ENCODE measurements at regions not wholly inside any gene's neighbourhood (a gene's known extent, or its start where the extent isn't known, plus 50 kb on each side); places are given as distances from the start of the nearest gene placed in this dataset.
"Not testable (repeated sequence)": the region's sequence is repeated elsewhere in the genome, so short reads cannot be mapped to it uniquely, and the experiment has no call there.

DNA sequence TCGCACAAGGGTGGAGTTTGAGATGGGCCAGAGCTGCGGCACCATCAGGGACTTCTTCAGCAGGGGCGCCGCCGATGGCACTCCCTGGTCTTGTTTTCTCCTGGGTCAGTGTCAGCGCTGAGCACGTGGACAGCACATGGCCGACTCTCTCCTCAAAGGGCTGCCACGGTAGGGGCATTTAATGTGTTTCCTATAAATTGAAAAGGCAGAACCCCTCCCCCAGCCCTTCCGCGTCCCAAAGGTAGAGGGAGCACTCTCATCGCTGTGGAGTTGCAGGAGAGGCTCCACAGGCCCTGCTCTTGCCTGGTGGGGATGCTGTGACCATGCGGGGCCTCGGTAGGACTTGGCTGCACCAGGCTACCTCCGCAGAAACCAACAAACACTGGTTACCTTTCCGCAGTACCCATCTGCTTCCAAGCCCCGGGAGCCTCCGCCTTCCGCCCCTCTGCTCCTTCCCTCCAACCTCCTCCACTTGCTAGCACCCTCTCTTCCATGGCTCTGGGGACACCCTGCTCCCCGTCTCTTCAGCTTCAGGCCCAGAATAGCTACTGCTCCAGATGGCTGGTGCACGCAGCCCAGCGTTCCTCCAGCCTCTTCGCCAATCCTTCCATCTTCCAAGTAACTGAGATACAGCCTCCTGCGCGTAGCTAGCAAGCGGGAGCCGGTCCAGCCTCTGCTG, 166.3 kb upstream of the ADCY1 start:
- DNase-seq (ENCODE audit: low spot score) = no peak

DNA sequence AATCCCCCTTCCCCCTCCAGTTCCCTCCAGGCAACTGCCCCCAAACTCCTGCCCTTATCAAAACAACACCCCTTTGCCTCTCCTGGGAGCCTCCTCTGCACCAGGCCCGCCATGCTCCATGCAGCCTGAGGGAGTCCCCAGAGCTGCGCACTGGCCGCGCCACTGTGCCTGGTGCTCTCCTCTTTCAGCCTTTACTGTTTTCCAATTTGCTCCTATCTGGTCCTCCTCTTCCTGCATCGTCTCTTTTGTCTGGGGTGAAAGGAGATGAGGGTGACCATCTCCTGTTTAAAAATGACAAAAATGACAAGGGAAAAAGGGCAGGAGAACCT, 165.8 kb upstream of the ADCY1 start:
- DNase-seq (ENCODE audit: low spot score) = no peak

DNA sequence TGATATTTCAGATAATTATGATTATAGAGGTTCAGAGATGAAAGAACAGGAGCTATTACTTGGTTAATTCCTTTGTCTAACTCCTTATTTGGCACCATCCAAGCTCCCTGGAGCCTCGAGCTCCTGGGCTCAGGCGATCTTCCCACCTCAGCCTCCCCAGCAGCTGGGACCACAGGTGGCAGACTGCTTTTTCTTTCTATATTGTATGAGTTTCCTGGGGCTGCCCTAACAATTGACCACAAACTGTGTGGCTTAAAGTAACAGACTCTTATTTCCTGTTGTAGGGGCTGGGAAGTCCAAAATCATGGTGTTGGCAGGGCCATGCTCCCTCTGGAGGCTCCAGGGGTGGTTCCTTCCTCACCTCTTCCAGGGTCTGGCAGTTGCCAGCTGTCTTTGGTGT, 163.3 kb upstream of the ADCY1 start:
- DNase-seq (ENCODE audit: low spot score) = no peak

DNA sequence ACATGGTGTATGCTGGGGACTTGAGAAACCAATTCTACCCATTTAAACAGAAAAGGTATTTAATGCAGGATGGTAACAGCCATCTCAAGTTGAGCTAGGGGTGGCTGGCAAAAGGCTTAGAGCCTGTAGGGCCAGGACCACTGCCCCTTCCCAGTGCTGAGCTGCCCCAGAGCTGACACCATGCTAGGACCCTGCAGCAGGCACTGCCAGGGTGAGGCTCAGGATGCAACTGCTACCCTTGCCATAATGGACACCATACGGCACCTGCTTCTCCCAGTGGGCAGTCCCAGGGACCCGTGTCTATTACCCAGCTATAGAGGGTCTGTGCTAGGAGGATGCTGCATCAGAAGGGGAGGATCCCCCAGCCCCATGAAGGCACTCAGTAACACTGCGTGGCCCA, 160.7 kb upstream of the ADCY1 start:
- no peak for DNase-seq (ENCODE audit: low spot score)

DNA sequence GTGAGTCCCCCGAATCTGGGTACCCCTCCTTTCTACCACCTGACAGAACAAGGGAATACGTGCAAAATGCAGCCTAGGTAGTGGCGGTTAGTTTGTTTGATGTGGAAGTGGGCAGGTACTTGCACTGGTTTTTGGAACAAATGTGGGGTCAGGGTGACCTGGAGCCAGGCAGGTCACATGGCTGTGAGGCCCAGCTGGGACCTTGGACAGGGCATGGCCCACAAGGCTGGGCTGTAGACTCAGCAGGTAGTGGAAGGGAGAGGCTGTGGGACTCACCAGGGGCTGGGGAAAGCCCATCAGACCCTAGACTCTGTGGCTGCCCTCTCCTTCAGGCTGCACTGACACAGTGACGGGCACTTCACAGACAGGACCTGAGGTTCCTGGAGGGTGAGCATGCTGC, 159.9 kb upstream of the ADCY1 start:
- no peak for DNase-seq (ENCODE audit: low spot score)

DNA sequence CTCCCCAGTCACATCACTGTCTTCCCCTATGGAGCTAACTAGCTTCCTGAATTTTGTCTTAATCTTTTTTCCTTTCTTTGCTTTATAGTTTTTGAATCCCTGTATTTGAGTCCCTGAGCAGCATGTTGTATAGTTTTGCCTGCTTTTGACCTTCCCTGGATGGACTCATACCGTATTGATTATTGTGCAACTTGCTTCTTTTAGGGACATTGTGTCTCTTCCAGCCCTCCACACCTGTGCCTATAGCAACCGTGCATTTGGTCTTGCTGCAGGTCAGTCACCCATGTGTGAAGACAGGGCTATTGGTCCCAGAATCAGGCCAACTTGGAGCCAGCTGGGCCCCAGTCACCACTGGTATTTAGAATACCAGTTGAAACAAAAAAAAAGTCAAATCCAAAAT, 158.9 kb upstream of the ADCY1 start:
- no peak for DNase-seq (ENCODE audit: low spot score)

DNA sequence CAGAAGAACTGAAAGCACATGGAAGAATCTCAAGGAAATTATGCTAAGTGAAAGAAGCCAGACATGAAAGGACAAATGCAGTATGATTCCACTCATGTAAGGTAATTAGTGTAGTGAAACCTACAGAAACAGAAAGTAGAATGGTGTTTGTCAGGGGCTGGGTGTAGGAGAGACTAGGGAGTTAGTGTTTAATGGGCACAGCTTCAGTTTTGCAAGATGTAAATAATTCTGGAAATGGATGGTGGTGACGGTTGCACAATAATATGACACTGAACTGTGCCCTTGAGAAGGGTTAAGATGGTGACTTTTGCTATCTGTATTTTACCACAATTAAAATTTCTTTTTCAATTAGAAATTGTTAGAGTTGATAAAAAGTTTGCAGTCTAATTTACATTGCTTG, 157.3 kb upstream of the ADCY1 start:
- DNase-seq (ENCODE audit: low spot score) = no peak

DNA sequence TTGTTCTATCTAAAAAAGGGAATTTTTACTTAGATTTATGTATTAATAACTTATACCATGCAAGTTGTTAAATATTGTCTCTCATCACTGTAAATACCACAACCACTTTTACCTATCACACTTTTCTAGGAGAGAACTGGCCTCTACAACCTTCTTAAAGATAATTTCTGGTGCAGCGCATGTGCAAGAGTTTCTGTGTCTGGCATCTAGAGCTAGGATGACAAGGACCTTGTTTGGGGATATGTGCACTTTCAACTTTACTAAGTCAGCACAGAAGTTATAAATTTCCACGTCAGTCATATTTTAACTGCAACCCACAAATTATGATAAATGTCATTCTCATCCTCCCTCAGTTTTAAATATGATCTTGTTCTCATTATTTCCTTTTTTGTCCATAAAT, 156.9 kb upstream of the ADCY1 start:
- DNase-seq (ENCODE audit: low spot score) = no peak

DNA sequence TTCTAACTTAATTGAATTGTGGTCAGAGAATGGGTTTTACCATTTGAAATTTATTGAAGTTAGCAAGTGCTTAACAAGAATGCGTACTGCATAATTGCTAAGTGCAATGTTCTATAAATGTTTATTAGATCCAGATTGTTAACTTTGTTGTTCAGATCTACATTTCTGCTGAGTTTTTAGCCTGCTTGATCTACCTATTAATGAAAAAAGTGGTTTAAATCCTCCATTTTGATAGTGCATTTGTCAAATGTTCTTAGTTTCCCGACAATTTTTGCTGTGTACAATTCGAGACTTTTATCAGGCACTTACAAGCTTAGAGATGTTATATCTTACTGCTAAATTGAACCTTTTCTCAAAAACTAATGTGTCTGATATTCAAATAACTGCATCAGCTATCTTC, 156.4 kb upstream of the ADCY1 start:
- no peak for DNase-seq (ENCODE audit: low spot score)

DNA sequence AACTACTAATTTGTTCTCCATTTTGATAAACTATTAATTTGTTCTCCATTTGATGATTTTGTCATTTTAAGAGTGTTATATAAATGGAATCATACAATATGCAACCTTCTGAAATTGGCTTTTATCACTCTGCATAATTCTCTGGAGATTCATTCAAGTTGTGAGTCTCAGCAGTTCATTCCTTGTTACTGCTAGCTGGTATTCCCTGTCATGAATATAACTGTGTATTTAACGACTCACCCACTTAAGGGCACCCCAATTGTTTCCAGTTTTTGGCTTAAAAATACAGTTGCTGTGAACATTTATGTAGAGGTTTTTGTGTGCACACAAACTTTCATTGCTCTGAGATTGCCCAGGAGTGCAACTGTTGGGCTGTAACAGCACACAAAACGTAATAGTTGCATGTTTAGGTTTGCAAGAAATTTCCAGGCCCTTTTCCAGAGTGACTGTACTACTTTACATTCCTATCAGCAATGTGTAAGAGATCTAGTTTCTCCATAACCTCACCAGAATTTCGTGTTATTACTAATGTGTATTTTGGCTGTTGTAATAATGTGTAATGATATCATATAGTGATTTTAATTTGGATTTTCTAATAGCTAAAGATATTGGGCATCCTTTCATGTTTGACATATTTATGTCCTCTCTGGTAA, 153.2 kb upstream of the ADCY1 start:
- DNase-seq (ENCODE audit: low spot score) = no peak

DNA sequence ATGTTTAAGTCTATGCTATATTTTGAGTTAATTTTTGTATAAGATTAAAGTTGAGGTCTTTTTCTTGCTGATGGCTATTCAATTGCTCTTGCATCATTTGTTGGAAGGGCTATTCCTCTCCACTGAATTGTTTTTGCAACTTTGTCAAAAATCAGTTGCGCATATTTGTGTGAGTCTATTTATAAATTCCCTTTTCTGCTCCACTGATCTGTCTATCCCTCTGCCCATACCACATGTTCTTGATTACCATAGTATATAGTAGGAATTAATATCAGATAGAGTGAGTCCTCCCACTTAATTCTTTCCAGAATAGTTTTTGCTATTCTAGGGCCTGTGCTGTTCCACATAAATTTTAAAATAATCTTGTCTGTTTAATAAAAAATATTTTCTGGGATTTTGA, 152.4 kb upstream of the ADCY1 start:
- DNase-seq (ENCODE audit: low spot score) = no peak

DNA sequence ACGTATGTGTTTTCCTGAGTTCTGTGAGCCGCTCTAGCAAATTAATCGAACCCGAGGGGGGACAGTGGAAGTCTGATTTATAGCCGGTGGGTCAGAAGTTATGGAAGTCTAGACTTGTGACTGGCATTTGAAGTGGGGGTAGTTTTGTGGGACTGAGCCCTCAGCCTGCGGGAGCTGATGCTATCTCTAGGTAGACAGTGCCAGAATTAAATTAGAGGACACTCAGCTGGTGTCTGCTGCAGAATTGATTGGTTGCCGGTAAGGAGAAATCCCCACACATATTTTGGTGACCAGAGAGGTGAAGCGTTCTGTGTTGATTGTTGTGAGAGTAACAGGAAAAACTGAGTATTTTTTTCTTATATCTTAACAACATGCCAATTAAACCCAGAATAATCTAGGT, 143.8 kb upstream of the ADCY1 start:
- no peak for DNase-seq (ENCODE audit: low spot score)

DNA sequence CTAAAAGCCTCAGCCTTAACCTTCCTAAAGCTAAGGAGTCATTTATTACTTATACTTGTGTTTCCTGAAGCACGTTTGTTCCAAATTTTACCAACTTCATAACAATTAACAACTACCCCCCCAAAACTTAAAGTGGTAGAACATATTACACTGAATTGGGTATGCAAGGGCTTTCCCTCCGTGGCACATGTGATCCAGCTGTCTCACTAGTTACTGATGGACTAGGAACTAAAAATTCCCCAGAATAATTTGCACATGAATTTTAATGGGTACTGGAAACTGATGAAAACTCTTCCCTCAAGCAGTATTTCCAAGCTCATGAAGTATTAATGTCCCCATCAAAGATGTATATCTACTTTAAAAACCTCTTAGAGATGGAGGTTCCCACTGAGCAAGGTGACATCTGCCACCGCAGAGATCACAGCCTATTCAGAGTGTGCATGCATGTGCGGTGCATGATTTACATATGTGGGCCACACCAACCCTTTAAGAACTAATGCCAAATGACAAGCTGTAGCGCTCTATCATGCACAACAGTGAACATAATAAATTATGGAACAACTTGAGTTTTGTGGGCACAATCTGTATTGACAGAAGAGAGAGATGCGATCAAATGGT, 139.9 kb upstream of the ADCY1 start:
- DNase-seq (ENCODE audit: low spot score) = no peak

DNA sequence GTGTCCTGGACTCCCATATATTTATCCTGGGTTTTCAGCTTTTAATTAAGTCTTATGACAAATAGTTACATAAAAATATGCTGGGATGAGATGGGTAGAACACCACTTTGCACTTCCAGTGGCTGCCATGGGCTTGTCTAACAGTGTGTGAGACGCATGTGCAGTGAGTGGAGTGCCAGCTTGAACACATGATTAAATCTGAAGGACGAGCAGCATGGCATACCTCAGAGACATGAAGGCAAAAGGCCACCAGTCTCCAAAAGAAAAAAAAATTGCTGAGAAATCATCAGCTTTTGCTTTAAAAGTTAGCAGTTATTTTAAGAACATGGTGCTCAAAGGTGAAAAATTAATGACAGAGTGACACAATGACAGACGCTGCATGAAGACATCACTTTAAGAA, 139.0 kb upstream of the ADCY1 start:
- DNase-seq (ENCODE audit: low spot score) = no peak

DNA sequence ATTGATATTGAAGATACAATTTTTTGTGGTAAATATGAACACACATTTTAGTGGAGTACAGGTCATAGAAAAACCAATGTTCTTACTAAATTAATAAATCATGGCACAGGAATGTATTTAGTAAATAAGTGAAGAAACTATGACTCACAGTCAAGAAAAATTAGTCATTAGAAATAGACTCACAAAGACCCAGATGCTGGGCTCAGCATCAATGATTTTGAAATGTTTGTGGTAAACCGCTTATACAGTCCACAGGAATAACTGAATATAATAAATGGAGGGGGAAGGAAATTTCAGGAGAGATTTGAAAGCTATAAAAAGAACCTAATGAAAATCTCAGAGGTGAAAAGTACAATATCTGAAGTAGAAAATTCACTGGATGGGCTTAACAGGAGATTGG, 138.3 kb upstream of the ADCY1 start:
- no peak for DNase-seq (ENCODE audit: low spot score)

DNA sequence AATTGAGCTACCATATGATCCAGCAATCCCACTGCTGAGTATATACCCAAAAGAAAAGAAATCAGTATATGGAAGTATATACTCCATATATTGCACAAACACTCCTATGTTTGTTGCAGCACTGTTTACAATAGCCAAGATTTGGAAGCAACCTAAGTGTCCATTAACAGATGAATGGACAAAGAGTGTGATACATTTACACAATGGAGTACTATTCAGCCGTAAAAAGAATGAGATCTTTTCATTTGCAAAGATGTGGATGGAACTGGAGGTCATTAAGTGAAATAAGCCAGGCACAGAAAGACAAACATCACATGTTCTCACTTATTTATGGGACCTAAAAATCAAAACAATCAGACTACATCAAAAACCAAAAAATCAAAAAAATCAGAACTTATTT, 133.4 kb upstream of the ADCY1 start:
- not testable (repeated sequence) for DNase-seq (ENCODE audit: low spot score)

DNA sequence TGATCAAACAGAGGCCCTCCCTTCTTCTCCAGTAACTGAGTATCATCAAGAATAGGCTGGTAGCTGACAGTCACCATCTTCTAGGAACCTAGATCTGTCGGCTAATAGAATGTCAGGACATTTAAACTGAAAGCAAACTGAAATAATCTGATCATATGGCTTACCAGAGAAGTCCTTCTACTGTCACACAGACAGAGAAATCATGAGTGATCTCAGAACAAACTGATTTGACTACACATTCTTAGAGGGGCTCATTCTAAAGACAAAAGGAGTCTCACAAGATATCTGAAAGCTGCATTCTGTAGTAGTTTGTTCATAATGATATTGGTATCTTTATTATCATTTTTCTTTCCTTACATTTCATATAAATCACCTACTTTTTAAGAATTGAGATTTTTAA, 130.9 kb upstream of the ADCY1 start:
- DNase-seq (ENCODE audit: low spot score) = no peak

DNA sequence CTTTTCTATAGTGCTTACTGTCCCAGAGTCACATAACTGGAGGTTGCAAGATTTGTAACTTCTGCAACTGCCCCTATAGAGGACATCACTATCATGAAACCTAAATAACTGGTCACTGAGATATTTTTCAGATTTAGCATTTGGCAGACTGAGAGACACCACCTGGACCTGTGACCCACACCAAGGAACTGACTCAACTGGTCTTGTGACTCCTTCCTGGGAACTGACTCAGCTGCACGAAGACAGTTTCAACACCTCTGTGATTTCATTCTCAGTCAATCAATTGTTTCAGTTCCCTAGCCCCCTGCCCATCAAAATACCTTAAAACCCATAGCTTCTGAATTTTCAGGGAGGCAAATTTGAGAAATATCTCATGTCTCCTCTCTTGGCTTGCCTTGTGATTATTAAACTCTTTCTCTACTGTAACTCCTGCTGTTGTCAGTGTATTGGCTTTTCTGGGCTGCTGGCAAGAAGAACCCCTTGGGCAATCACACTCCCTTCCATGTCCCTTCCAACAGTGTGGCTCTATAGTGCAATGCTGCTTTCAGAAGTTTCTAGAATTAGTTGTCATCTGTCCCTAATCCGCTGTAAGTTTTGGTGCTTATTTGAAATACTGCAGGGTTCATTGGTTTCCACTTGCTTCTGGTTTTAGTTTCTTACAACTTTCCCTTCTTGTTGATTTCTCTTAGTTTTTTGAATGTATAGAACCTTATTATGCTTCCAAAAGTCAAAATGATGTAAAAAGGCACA, 127.8 kb upstream of the ADCY1 start:
- DNase-seq (ENCODE audit: low spot score) = no peak

DNA sequence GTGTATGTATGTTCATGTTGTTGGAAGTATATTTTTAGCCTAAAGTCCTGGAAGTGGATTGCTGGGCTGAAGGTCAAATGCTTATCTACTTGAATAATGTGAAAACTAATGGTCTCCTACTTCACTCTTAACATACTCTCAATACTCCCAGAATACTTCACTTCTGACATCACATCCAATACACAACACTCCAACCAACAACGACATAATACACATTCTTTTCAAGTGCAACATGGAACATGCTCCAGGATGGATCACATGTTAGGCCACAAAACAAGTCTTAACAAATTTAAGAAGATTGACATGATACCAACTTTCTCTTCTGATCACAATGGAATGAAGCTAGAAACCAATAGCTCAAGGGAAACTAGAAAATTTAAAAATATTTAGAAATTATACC, 126.9 kb upstream of the ADCY1 start:
- DNase-seq (ENCODE audit: low spot score) = no peak

DNA sequence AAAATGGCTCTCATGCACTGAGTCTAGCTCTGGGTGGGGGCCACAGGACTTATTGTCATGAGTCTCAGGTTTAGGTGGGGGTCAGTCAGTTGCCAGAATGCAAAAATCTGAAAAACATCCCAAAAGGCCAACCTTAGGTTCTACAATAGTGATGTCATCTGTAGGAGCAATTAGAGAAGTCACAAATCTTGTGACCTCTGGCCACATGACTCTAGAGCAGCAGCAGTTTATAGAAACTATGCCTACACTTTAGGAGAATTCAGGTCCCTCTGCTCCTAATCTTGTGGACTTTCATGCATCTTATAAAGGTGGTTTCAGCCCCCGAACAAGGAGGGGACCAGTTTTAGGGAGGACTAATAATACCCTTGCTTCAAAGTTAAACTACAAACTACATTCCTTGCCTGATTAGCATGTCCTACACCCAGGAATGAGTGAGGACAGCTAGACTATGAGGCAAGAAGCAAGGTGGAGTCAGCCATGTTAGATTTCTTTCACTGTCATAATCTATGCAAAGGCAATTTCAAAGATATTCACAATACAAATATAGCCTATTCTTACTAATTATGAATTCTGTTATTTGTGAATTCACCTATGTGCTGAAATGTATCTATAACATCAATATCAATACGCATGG, 123.5 kb upstream of the ADCY1 start:
- no peak for DNase-seq (ENCODE audit: low spot score)

DNA sequence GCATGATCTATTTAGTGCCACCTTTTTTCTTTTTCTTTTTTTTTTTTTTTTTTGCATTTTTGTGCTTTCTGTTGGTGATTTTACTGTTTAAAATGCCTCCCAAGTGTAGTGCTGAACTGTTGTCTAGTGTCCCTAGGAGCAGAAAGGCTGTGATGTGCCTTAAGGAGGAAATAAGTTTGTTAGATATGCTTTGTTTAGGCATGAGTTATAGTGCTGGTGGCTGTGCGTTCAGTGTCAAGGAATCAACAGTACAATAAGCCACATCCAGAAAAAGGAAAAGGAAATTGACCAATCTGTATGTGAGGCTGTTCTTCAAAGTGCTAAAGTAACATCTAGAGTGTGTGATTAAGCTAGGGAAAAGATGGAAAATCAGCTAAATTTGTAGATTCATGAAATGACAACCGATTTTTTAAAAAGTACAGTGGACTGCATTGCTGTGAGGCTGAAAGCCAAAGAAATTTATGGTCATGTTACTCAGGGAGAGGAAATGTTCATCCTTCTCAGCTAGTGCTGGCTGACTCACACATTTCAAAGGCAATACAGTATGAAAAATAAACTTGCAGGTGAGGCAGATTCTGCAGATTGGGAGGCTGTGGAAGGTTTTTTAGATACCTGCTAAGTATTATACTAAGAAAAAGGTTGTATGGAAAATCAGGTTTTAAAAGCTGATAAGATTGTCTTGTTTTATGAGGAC, 122.7 kb upstream of the ADCY1 start:
- DNase-seq (ENCODE audit: low spot score) = no peak

DNA sequence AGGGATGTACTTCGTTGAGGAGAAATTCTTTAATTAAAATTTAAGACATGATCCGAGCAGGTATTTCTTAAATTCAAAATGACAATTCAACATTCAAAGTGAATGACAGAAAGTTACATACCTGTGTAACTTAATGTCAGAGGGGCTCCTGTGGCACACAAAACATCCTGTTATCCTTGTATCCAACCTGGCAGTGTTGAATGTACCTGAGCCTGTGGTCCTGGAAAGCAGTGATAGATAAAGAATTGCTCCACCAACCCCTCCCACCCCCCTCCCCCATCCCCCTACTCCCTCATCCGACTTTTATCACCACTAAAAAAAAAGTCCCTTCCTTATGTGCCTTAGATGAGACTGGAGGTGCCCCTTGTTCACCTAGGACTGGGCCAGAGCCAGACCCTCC, 119.4 kb upstream of the ADCY1 start:
- no peak for DNase-seq (ENCODE audit: low spot score)

Measured in putamen (tissue), 1 donor.